DMS53 (cell line): ENCODE measurements at regions not wholly inside any gene's neighbourhood (a gene's known extent, or its start where the extent isn't known, plus 50 kb on each side); places are given as distances from the start of the nearest gene placed in this dataset.

ENCODE experiments used
- DNase-seq: peaks from one replicate; lab custom pipeline; 2025; lab: John Stamatoyannopoulos, UW

GRCh38 chr6:113796038-113796437 lies 61.1 kb upstream of the MARCKS start:
- DNase-seq: no peak

- DNase-seq: no peak
Measured at GRCh38 chr6:113802779-113803178, 54.4 kb upstream of the MARCKS start.

DNA sequence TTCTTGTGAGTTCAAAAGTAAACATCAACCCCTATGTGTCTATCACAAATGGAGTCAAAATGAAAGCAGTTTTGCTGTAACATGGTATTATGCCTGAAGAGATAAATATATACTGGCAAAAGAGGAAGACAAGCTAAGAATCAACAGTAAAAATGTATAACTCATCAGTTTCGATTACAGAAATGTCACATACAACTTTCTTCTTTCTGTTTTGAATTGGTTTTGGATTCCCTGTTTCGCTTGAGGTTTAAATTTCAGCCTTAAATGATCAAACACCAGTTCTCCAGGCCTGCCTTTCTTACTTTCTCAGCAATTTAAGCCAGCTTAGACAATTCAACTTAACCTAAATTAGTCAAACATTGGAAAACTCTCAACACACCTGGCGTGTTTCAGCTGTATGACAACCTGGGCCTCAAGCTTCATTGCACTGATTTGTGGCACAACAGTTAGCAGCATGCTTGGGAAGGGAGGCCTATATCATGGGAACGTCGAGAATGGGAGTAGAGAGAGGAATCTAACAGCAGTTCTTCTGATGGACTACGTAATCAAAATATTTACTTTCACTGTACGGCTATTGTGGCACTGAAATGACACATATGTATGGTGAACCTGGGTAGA lies 51.9 kb upstream of the MARCKS start:
- peak; percentile 67 for DNase-seq

GRCh38 chr6:113805811-113806495 lies 51.2 kb upstream of the MARCKS start:
- no peak for DNase-seq
